ENCODE measurements at regions not wholly inside any gene's neighbourhood (a gene's known extent, or its start where the extent isn't known, plus 50 kb on each side); places are given as distances from the start of the nearest gene placed in this dataset.

- no peak for DNase-seq (ENCODE audit: low spot score in 2 of 2)
- WGBS, result 84% methylated on average over 6 of the region's 6 CpGs
Measured at GRCh38 chr16:86249631-86250030, 260.7 kb upstream of the FOXF1 start.

GRCh38 chr16:86251682-86252081 lies 258.6 kb upstream of the FOXF1 start:
- H3K27ac ChIP-seq, result no peak overlapping the region
- TF ChIP-seq POLR2AphosphoS5 (IDR thresholded peaks at IDR 0.05) (no peak), POLR2A (IDR thresholded peaks at IDR 0.05) (no peak), CTCF (IDR thresholded peaks at IDR 0.05) (no peak), EP300 (IDR thresholded peaks at IDR 0.05) (no peak)
- H3K4me1 ChIP-seq, result no peaks in the 10 kb centered on the region
- no peak overlapping the region for H3K4me3 ChIP-seq
- DNase-seq (ENCODE audit: low spot score in 2 of 2), result no peak
- no peaks in the 10 kb centered on the region for H3K36me3 ChIP-seq
- H3K9me3 ChIP-seq, result no peaks in the 10 kb centered on the region
- 85% methylated on average over 9 of the region's 9 CpGs for WGBS
- peaks cover 37% of the 10 kb centered on the region for H3K27me3 ChIP-seq

More at GRCh38 chr16:86249631-86250030, 260.7 kb upstream of the FOXF1 start:
- TF ChIP-seq POLR2A (IDR thresholded peaks at IDR 0.05) (no peak), POLR2AphosphoS5 (IDR thresholded peaks at IDR 0.05) (no peak), EP300 (IDR thresholded peaks at IDR 0.05) (no peak), CTCF (IDR thresholded peaks at IDR 0.05) (no peak)
- H3K36me3 ChIP-seq, result no peaks in the 10 kb centered on the region
- no peaks in the 10 kb centered on the region for H3K9me3 ChIP-seq
- H3K27ac ChIP-seq, result no peak overlapping the region
- peaks cover 48% of the 10 kb centered on the region for H3K27me3 ChIP-seq
- no peak overlapping the region for H3K4me3 ChIP-seq
- H3K4me1 ChIP-seq, result no peaks in the 10 kb centered on the region

GRCh38 chr16:86252596-86252995 lies 257.7 kb upstream of the FOXF1 start:
- H3K36me3 ChIP-seq, result no peaks in the 10 kb centered on the region
- peaks cover 37% of the 10 kb centered on the region for H3K27me3 ChIP-seq
- no peaks in the 10 kb centered on the region for H3K4me1 ChIP-seq
- WGBS, result 43% methylated on average over 6 of the region's 6 CpGs
- no peak overlapping the region for H3K4me3 ChIP-seq
- no peak for DNase-seq (ENCODE audit: low spot score in 2 of 2)
- H3K27ac ChIP-seq, result no peak overlapping the region
- TF ChIP-seq EP300 (IDR thresholded peaks at IDR 0.05) (no peak), POLR2AphosphoS5 (IDR thresholded peaks at IDR 0.05) (no peak), CTCF (IDR thresholded peaks at IDR 0.05) (no peak), POLR2A (IDR thresholded peaks at IDR 0.05) (no peak)
- H3K9me3 ChIP-seq, result no peaks in the 10 kb centered on the region

- peaks cover 29% of the 10 kb centered on the region for H3K27me3 ChIP-seq
- DNase-seq (ENCODE audit: low spot score in 2 of 2), result no peak
- no peaks in the 10 kb centered on the region for H3K36me3 ChIP-seq
- H3K4me1 ChIP-seq, result no peaks in the 10 kb centered on the region
- TF ChIP-seq CTCF (IDR thresholded peaks at IDR 0.05) (no peak), POLR2A (IDR thresholded peaks at IDR 0.05) (no peak), EP300 (IDR thresholded peaks at IDR 0.05) (no peak), POLR2AphosphoS5 (IDR thresholded peaks at IDR 0.05) (no peak)
- no peak overlapping the region for H3K4me3 ChIP-seq
- H3K9me3 ChIP-seq, result no peaks in the 10 kb centered on the region
- H3K27ac ChIP-seq, result no peak overlapping the region
Measured at GRCh38 chr16:86255966-86256365, 254.4 kb upstream of the FOXF1 start.

- DNase-seq (ENCODE audit: low spot score in 2 of 2), result no peak
- Histone ChIP-seq H3K27ac (no peak overlapping the region), H3K4me3 (no peak overlapping the region), H3K9me3 (no peaks in the 10 kb centered on the region), H3K4me1 (no peaks in the 10 kb centered on the region), H3K27me3 (peaks cover 30% of the 10 kb centered on the region), H3K36me3 (no peaks in the 10 kb centered on the region)
- no peak for TF ChIP-seq EP300 (IDR thresholded peaks at IDR 0.05)
- no peak for TF ChIP-seq POLR2AphosphoS5 (IDR thresholded peaks at IDR 0.05)
- TF ChIP-seq CTCF (IDR thresholded peaks at IDR 0.05), result no peak
- no peak for TF ChIP-seq POLR2A (IDR thresholded peaks at IDR 0.05)
- 95% methylated on average over 3 of the region's 3 CpGs for WGBS
Measured at GRCh38 chr16:86256995-86257394, 253.3 kb upstream of the FOXF1 start.
